ENCODE measurements at regions not wholly inside any gene's neighbourhood (a gene's known extent, or its start where the extent isn't known, plus 50 kb on each side); places are given as distances from the start of the nearest gene placed in this dataset. TPM values are rescaled to one million over a fixed set of nuclear protein-coding genes. Genes with fewer than 3 reads are reported as not detected.

DNA sequence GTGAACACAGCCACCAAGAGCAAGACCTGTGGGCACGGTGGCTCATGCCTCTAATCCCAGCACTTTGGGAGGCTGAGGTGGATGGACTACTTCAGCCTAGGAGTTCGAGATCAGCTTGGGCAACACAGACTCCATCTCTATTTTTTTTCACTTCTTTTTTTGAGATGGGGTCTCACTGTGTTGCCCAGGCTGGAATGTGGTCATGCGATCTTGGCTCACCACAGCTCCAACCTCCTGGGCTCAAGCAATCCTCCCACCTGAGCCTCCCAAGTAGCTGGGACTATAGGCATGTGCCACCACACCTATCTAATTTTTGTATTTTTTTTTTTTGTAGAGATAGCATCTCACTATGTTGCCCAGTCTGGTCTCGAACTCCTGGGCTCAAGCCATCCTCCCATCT, 54.4 kb upstream of the SPRED2 start:
- no peak overlapping the region for H3K27ac Mint-ChIP-seq
- no peaks in the 10 kb centered on the region for H3K36me3 Mint-ChIP-seq (ENCODE audit: low read depth)
- H3K4me1 Mint-ChIP-seq: no peaks in the 10 kb centered on the region
- CTCF ChIA-PET: interaction anchor here (0.6 kb wide), 1 partner anchor 134 kb away, joined by 3 read pairs; no protein-coding TSS in a partner anchor
- H3K27me3 Mint-ChIP-seq: peaks cover 5% of the 10 kb centered on the region
- H3K4me3 Mint-ChIP-seq: no peak overlapping the region
- POLR2A ChIA-PET: no interaction called here
- no peak for DNase-seq
- peaks cover 6% of the 10 kb centered on the region for H3K9me3 Mint-ChIP-seq

DNA sequence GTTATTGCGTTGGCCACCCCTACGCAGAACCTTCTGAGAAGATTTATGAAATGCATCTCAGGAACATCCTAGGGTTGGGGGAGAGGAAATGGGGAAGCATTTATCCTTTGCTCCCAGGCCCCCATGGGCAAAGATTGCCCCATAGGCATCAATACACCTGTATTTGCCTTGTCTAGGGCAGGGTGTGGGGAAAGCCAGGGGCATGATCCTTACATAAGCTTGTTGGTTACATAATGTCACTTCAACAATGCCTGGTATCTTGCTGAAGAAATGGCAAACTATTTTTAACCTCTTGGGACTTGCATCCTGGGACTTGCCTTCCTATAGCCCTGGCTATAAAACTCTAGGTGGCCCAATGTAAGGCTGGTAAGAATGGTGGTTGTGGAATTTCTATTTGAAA, 53.9 kb upstream of the SPRED2 start:
- no peak for DNase-seq
- ChIA-PET CTCF (no interaction called here), POLR2A (no interaction called here)
- Mint-ChIP-seq H3K27me3 (peaks cover 5% of the 10 kb centered on the region), H3K4me3 (no peak overlapping the region), H3K4me1 (no peaks in the 10 kb centered on the region), H3K9me3 (peaks cover 6% of the 10 kb centered on the region), H3K36me3 (ENCODE audit: low read depth) (no peaks in the 10 kb centered on the region), H3K27ac (no peak overlapping the region)

DNA sequence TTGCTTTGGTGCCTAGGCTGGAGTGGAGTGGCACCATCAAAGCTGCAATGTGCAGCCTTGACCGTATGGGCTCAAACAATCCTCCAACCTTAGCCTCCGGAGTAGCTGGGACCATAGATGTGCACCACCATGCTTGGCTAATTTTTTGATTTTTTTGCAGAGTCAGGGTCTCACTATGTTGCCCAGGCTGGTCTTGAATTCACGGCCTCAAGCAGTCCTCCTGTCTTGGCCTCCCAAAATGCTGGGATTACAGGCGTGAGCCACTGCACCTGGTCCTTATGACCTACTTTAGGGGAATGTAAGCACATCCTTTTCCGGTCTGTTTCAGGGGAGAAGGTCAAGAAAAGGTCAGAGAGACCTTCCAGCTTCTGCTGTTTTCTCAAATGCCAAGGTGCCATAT, 53.4 kb upstream of the SPRED2 start:
- DNase-seq: no peak
- Mint-ChIP-seq H3K4me3 (no peak overlapping the region), H3K4me1 (no peaks in the 10 kb centered on the region), H3K36me3 (ENCODE audit: low read depth) (no peaks in the 10 kb centered on the region), H3K9me3 (peaks cover 6% of the 10 kb centered on the region), H3K27ac (no peak overlapping the region), H3K27me3 (peaks cover 5% of the 10 kb centered on the region)
- POLR2A ChIA-PET: no interaction called here
- CTCF ChIA-PET: no interaction called here

DNA sequence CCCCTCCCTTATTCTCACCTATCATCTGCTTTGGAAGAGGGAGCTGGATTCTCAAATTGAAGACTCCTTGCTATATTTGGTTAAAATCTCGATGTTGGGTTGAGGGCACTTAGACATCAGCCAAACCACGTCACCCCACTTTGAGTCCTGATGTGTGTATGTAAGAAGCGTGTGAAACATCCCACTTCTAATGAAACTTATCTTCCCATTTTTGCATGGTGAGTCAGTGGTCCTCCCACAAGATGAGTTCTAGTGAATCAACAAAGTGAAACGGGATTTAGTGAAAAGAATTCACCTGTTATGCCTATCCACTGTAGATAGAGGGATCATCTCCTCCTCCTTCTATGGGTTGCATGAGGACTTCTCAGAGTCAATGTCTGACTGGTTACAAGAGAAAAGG, 51.4 kb upstream of the SPRED2 start:
- Mint-ChIP-seq H3K27me3 (peaks cover 5% of the 10 kb centered on the region), H3K27ac (no peak overlapping the region), H3K4me1 (no peaks in the 10 kb centered on the region), H3K9me3 (peaks cover 6% of the 10 kb centered on the region), H3K4me3 (no peak overlapping the region), H3K36me3 (ENCODE audit: low read depth) (no peaks in the 10 kb centered on the region)
- ChIA-PET POLR2A (no interaction called here), CTCF (no interaction called here)
- DNase-seq: no peak

DNA sequence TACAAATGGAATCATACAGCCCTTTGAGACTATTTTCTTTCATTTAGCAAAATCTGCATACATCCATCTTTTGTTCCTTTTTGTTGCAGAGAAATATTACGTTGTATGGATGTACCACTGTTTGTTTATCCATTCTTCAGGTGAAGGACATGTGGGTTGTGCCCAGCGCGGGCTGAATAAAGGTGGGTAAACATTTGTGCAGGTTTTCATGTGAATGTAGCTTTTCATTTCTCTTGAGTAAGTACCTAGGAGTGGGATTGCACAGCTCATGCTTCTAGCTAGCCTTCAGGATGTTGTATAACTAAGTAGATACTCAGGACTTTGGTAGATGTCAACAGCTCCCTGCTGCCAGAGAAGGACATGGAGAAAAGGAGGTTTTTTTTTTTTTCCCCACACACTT, 50.6 kb upstream of the SPRED2 start:
- DNase-seq: no peak
- H3K4me1 Mint-ChIP-seq: no peaks in the 10 kb centered on the region
- H3K9me3 Mint-ChIP-seq: peaks cover 4% of the 10 kb centered on the region
- CTCF ChIA-PET: no interaction called here
- POLR2A ChIA-PET: no interaction called here
- H3K36me3 Mint-ChIP-seq (ENCODE audit: low read depth): no peaks in the 10 kb centered on the region
- no peak overlapping the region for H3K27ac Mint-ChIP-seq
- peaks cover 5% of the 10 kb centered on the region for H3K27me3 Mint-ChIP-seq
- H3K4me3 Mint-ChIP-seq: no peak overlapping the region

Small RNAs in the stretch of these regions (microRNA-seq; reads per million reads assigned to microRNA genes)
- not detected for gene MIR4778 (ENCODE audit: borderline microRNAs expressed, borderline replicate concordance)

Data from activated CD4-positive, alpha-beta T cell treated with anti-CD3 and anti-CD28 coated beads, Interleukin-2, amount 10 ng/mL, durations not matched to agents 7 days and 5 days (primary cell).